WERI-Rb-1 (cell line): ENCODE measurements at regions not wholly inside any gene's neighbourhood (a gene's known extent, or its start where the extent isn't known, plus 50 kb on each side); places are given as distances from the start of the nearest gene placed in this dataset.

Experiments used
- DNase-seq: peaks from one replicate; pipeline ENCODE4 v3.0.0-alpha.2; 2020
- H3K27ac ChIP-seq: fragments of 250-450 bp; sonication (Bioruptor Pico); 2 replicates; pipeline ENCODE4 v1.5.1; 2020; ENCODE audit warnings: mild to moderate bottlenecking, moderate library complexity
- H3K27me3 ChIP-seq: fragments of 250-450 bp; sonication (Bioruptor Pico); 2 replicates; pipeline ENCODE4 v1.5.1; 2021; ENCODE audit warnings: mild to moderate bottlenecking, low read depth, moderate library complexity; ENCODE audit not compliant: insufficient read depth, severe bottlenecking
- H3K36me3 ChIP-seq: fragments of 250-450 bp; sonication (Bioruptor Pico); 2 replicates; pipeline ENCODE4 v1.5.1; 2020; ENCODE audit warnings: mild to moderate bottlenecking, moderate library complexity
- H3K4me3 ChIP-seq: 2 replicates; pipeline ENCODE4 v1.5.1; 2011; ENCODE audit warnings: low read depth, mild to moderate bottlenecking, control low read depth, low read length
- H3K9me3 ChIP-seq: fragments of 250-450 bp; sonication (Bioruptor Pico); 2 replicates; pipeline ENCODE4 v1.5.1; 2021; ENCODE audit warnings: mild to moderate bottlenecking, moderate library complexity; ENCODE audit not compliant: severe bottlenecking
- CTCF ChIP-seq: IDR thresholded peaks from 2 replicates; pipeline ENCODE4 v1.5.1; 2011; ENCODE audit warnings: low read depth, mild to moderate bottlenecking, control low read depth, inconsistent platforms, low read length

- DNase-seq = no peak
- Histone ChIP-seq H3K4me3 (no peak overlapping the region), H3K36me3 (no peaks in the 10 kb centered on the region), H3K27ac (no peak overlapping the region), H3K9me3 (no peaks in the 10 kb centered on the region), H3K27me3 (peaks cover 88% of the 10 kb centered on the region)
- TF ChIP-seq CTCF = no peak
These were observed 51.0 kb downstream of the POU3F3 start for GRCh38 chr2:104904889-104905288.

- Histone ChIP-seq H3K4me3 (no peak overlapping the region), H3K27me3 (peaks cover 72% of the 10 kb centered on the region), H3K27ac (no peak overlapping the region), H3K9me3 (no peaks in the 10 kb centered on the region), H3K36me3 (no peaks in the 10 kb centered on the region)
- no peak for TF ChIP-seq CTCF
- no peak for DNase-seq
These were observed 55.4 kb downstream of the POU3F3 start for GRCh38 chr2:104909317-104909716.

- DNase-seq = no peak
- Histone ChIP-seq H3K27me3 (peaks cover 64% of the 10 kb centered on the region), H3K36me3 (no peaks in the 10 kb centered on the region), H3K4me3 (no peak overlapping the region), H3K9me3 (no peaks in the 10 kb centered on the region), H3K27ac (no peak overlapping the region)
- TF ChIP-seq CTCF = no peak
These were observed 60.6 kb downstream of the POU3F3 start for GRCh38 chr2:104914509-104914908.

DNA sequence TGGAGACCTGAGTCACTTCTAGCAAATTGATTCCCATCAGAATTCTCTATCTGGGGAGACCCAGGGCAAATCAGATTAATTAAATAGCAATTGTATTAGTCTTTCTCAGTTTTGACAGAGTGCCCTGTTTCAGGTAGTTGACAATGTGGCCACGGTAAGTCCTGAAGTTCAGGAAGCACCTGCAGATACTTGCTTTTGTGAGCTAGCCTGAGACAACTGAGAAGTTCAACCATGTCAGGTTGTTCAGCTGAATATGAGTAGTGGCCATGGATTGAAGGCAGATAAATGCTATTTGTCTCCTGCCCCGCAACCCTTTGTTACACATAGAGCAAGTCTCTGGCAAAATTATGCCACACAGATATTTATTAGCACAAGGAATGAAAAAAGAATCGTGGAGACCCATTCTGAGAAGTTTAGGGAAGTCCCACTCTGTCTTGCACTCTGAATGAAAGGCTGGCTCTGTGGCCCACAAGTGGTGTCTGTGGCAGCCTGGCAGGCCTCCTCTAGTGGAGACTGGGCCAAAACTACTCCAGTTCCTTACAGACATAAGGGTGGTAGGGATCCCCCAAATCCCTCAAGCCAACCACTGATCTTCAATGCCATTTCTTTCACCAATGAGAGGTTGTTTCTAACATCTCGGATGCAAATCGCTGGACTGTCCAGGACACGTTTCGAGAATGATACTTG, 61.3 kb downstream of the POU3F3 start:
- no peak for DNase-seq
- Histone ChIP-seq H3K36me3 (no peaks in the 10 kb centered on the region), H3K4me3 (no peak overlapping the region), H3K27me3 (peaks cover 64% of the 10 kb centered on the region), H3K27ac (no peak overlapping the region), H3K9me3 (no peaks in the 10 kb centered on the region)
- no peak for TF ChIP-seq CTCF

DNA sequence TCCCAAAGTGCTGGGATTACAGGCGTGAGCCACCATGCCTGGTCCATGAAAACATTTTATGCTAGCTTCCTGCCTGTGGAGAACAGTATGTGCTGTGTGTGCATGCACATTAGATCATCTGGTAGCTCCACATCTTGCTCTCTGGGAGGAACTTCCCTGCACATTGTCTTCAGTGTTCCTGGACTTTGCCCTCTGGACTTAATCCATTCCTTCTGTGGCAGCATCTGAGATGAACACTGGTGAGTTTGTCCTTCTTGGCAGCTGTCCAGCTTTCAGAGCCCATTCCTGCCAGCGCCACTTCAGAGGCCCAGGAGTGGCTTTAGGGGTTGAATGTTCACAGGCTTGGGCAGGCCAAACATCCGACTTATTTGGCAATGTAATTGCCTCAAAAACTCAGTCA, 65.2 kb downstream of the POU3F3 start:
- TF ChIP-seq CTCF = no peak
- H3K4me3 ChIP-seq = no peak overlapping the region
- H3K36me3 ChIP-seq = no peaks in the 10 kb centered on the region
- no peak overlapping the region for H3K27ac ChIP-seq
- no peak for DNase-seq
- no peaks in the 10 kb centered on the region for H3K9me3 ChIP-seq
- H3K27me3 ChIP-seq = peaks cover 64% of the 10 kb centered on the region

DNA sequence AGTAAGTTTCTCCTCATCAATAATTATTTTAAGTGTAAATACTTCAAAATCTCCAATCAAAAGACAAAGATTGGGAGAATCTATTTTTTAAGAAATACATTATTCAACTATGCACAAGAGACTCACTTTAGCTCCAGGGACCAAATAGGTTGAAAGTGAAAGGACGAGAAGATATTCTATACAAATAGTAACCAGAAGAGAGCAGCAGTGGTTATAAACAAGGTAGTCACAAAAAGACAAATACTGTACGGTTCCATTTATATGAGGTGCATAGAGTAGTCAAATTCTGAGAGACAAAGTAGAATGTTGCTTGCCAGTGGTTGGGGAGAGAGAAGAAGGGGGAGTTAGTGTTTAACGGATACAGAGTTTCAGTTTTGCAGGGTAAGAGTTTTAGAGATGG, 69.8 kb downstream of the POU3F3 start:
- no peak overlapping the region for H3K27ac ChIP-seq
- no peak for TF ChIP-seq CTCF
- no peaks in the 10 kb centered on the region for H3K9me3 ChIP-seq
- H3K36me3 ChIP-seq = no peaks in the 10 kb centered on the region
- DNase-seq = no peak
- H3K4me3 ChIP-seq = no peak overlapping the region
- H3K27me3 ChIP-seq = peaks cover 54% of the 10 kb centered on the region
